Endothelial cell of umbilical vein (primary cell): ENCODE measurements at regions not wholly inside any gene's neighbourhood (a gene's known extent, or its start where the extent isn't known, plus 50 kb on each side); places are given as distances from the start of the nearest gene placed in this dataset.

Experiments
- BruUV-seq: library from RNA; stranded (reverse); fragments of 400-500 nt; replicated peaks from 2 replicates; lab custom pipeline; 2021; lab: Mats Ljungman, UMichigan
- CTCF ChIA-PET: fragments of 300-600, 350-600 bp; sonication (Branson Sonifier 250); formaldehyde crosslinking; loops from one replicate; lab custom pipeline; 2021; ENCODE audit warnings: antibody characterized with exemption, inconsistent platforms; lab: Charles Lee
- POLR2A ChIA-PET: fragments of 300-600, 350-600 bp; sonication (Branson Sonifier 250); formaldehyde crosslinking; loops from one replicate; lab custom pipeline; 2021; ENCODE audit warnings: antibody characterized with exemption, inconsistent platforms; lab: Charles Lee
- DNase-seq: peaks from one replicate; pipeline ENCODE4 v3.0.0-alpha.2; 2011; ENCODE audit warnings: low read depth, low spot score
- FAIRE-seq: peaks from 2 replicates; lab custom pipeline; 2011; peaks lifted over from hg19 to GRCh38; lab: Jason Lieb, UNC
- H2AFZ ChIP-seq: 2 replicates; pipeline ENCODE4 v1.6.0; 2012; ENCODE audit warnings: low read depth, low read length, control low read depth, inconsistent platforms
- H3K27ac ChIP-seq: 2 replicates; pipeline ENCODE4 v1.5.1; 2011; ENCODE audit warnings: low read depth, mild to moderate bottlenecking, control low read depth, low read length, moderate library complexity; ENCODE audit not compliant: insufficient read depth
- H3K27me3 ChIP-seq, 2 experiments: 2 replicates each; pipeline versions ENCODE4 v1.6.0 to v1.6.1; 2011; ENCODE audit warnings: low read length in 2 of 2, mixed read lengths in 1 of 2; ENCODE audit not compliant: control insufficient read depth in 2 of 2, insufficient read depth in 2 of 2
- H3K36me3 ChIP-seq, 2 experiments: 2 replicates in 1 of 2; 3 replicates in 1 of 2; pipeline ENCODE4 v1.5.1; 2011; ENCODE audit warnings: low read length in 2 of 2, mild to moderate bottlenecking in 1 of 2, moderate library complexity in 1 of 2; ENCODE audit not compliant: control insufficient read depth in 2 of 2, insufficient read depth in 2 of 2; ENCODE audit errors: extremely low read depth in 1 of 2
- H3K4me1 ChIP-seq: 3 replicates; pipeline ENCODE4 v1.5.1; 2011; ENCODE audit warnings: mild to moderate bottlenecking, low read length; ENCODE audit not compliant: control insufficient read depth, insufficient read depth; ENCODE audit errors: extremely low read depth
- H3K4me2 ChIP-seq: 2 replicates; pipeline ENCODE4 v1.6.1; 2011; ENCODE audit warnings: low read length, control low read depth, mixed read lengths; ENCODE audit not compliant: insufficient read depth
- H3K4me3 ChIP-seq, 3 experiments: fragments of 200-600 bp in 1 of 3; sonication (generic), shearing (Covaris generic) in 1 of 3; replicated peaks in 1 of 3; 2 replicates each; pipeline ENCODE4 v1.5.1; 2011 to 2016; ENCODE audit warnings: control low read depth in 3 of 3, low read length in 3 of 3, mild to moderate bottlenecking in 2 of 3, inconsistent platforms in 1 of 3, low read depth in 1 of 3, moderate library complexity in 1 of 3; ENCODE audit not compliant: insufficient read depth in 1 of 3
- H3K79me2 ChIP-seq: 2 replicates; pipeline ENCODE4 v1.6.0; 2012; ENCODE audit warnings: low read length, inconsistent platforms; ENCODE audit not compliant: control insufficient read depth, insufficient read depth
- H3K9ac ChIP-seq: replicated peaks from 2 replicates; pipeline ENCODE3; 2011; ENCODE audit warnings: low read length, control low read depth; ENCODE audit not compliant: insufficient read depth; ENCODE audit errors: extremely low read depth
- H3K9me1 ChIP-seq: replicated peaks from 3 replicates; pipeline ENCODE4 v1.6.0; 2011; ENCODE audit warnings: mild to moderate bottlenecking, low read length; ENCODE audit not compliant: control insufficient read depth, insufficient read depth; ENCODE audit errors: extremely low read depth
- H3K9me3 ChIP-seq: replicated peaks from 2 replicates; pipeline ENCODE4 v1.5.1; 2012; ENCODE audit warnings: low read length, inconsistent platforms; ENCODE audit not compliant: control insufficient read depth, insufficient read depth
- H4K20me1 ChIP-seq: replicated peaks from 2 replicates; pipeline ENCODE3; 2011; ENCODE audit warnings: mild to moderate bottlenecking, low read length; ENCODE audit not compliant: control insufficient read depth, insufficient read depth; ENCODE audit errors: extremely low read depth
- CTCF ChIP-seq, 2 donors: IDR thresholded peaks; 1 replicate in 1 of 2; 2 replicates in 1 of 2; pipeline ENCODE4 v1.5.1; 2011; ENCODE audit warnings: low read length in 2 of 2, mild to moderate bottlenecking in 2 of 2, moderate library complexity in 2 of 2, control low read depth in 1 of 2, inconsistent platforms in 1 of 2, low read depth in 1 of 2; ENCODE audit not compliant: insufficient read depth in 1 of 2; ENCODE audit errors: extremely low read depth in 1 of 2
- EZH2 ChIP-seq: IDR thresholded peaks from 2 replicates; pipeline ENCODE4 v1.6.1; 2012; ENCODE audit warnings: borderline replicate concordance, low read depth, mild to moderate bottlenecking, moderate library complexity, low read length, inconsistent platforms; ENCODE audit not compliant: severe bottlenecking
- FOS ChIP-seq: IDR thresholded peaks from 2 replicates; pipeline ENCODE4 v1.6.1; 2011; ENCODE audit warnings: mild to moderate bottlenecking, low read length, moderate library complexity, borderline replicate concordance; ENCODE audit not compliant: insufficient read depth
- GATA2 ChIP-seq: IDR thresholded peaks from 2 replicates; pipeline ENCODE4 v1.7.0; 2011; ENCODE audit warnings: low read depth, mild to moderate bottlenecking, moderate library complexity, mixed read lengths, low read length; ENCODE audit not compliant: insufficient read length, insufficient read depth
- JUN ChIP-seq: IDR thresholded peaks from 2 replicates; pipeline ENCODE4 v1.6.1; 2011; ENCODE audit warnings: borderline replicate concordance, low read depth; ENCODE audit not compliant: insufficient read length, insufficient read depth
- MAX ChIP-seq: IDR thresholded peaks from 2 replicates; pipeline ENCODE4 v1.6.1; 2011; ENCODE audit not compliant: insufficient read depth, insufficient read length
- MYC ChIP-seq: IDR thresholded peaks from one replicate; pipeline ENCODE4 v1.6.1; 2011; ENCODE audit warnings: mild to moderate bottlenecking, low read depth, low read length
- POLR2A ChIP-seq: IDR thresholded peaks from 2 replicates; pipeline ENCODE4 v1.6.1; 2012; ENCODE audit warnings: low read depth, mild to moderate bottlenecking, control low read depth, low read length
- POLR2AphosphoS5 ChIP-seq: IDR thresholded peaks from 2 replicates; pipeline ENCODE4 v1.6.1; 2012; ENCODE audit warnings: low read depth, mild to moderate bottlenecking, control low read depth, low read length, moderate library complexity; ENCODE audit not compliant: insufficient read depth
- dilution Hi-C: fragments of 300-500 bp; cut with MboI; formaldehyde crosslinking; loops from one replicate; pipeline ENCODE4 v1.15.0; 2019; ENCODE audit warnings: low sequenced_read_pairs; ENCODE audit not compliant: extremely low pct_ligation_motif_present
- intact Hi-C: fragments of 100-400 bp; cut with micrococcal nuclease; formaldehyde crosslinking; loops from one replicate; pipeline ENCODE4 v1.10.0; 2022

GRCh38 chr9:134591082-134591571, 50.5 kb upstream of the COL5A1 start:
- Histone ChIP-seq H3K9me3 (no peaks in the 10 kb centered on the region), H3K4me2 (no peak overlapping the region), H3K27ac (no peak overlapping the region), H3K4me3 (no peak overlapping the region), H3K9me1 (no peaks in the 10 kb centered on the region), H3K79me2 (no peaks in the 10 kb centered on the region), H3K36me3 (no peaks in the 10 kb centered on the region), H3K27me3 (no peaks in the 10 kb centered on the region), H3K4me1 (no peaks in the 10 kb centered on the region), H2AFZ (no peak overlapping the region), H4K20me1 (no peaks in the 10 kb centered on the region), H3K9ac (no peak overlapping the region)
- CTCF ChIA-PET: no interaction called here
- POLR2A ChIA-PET: no interaction called here
- intact Hi-C loops: no loop called here
- dilution Hi-C loops: no loop called here
- DNase-seq: no peak
- TF ChIP-seq POLR2A: no peak
- TF ChIP-seq EZH2: no peak
- TF ChIP-seq JUN: no peak
- TF ChIP-seq GATA2: no peak
- TF ChIP-seq MAX: no peak
- TF ChIP-seq MYC: no peak
- TF ChIP-seq CTCF (IDR thresholded peaks at IDR 0.05; ENCODE audit: extremely low read depth in 1 of 2, insufficient read depth in 1 of 2, low read depth in 1 of 2, low read length in 2 of 2): no peak
- TF ChIP-seq POLR2AphosphoS5: no peak
- TF ChIP-seq FOS: no peak
- no peak for FAIRE-seq
- no TSS peak for BruUV-seq
